ENCODE measurements at regions not wholly inside any gene's neighbourhood (a gene's known extent, or its start where the extent isn't known, plus 50 kb on each side); places are given as distances from the start of the nearest gene placed in this dataset.
"Not testable (repeated sequence)": the region's sequence is repeated elsewhere in the genome, so short reads cannot be mapped to it uniquely, and the experiment has no call there.

GRCh38 chr1:229141689-229142377, 129.1 kb upstream of the RAB4A start:
- no peak overlapping the region for H3K4me3 ChIP-seq (ENCODE audit: low read length in 2 of 2)
- no peak overlapping the region for H3K27ac ChIP-seq (ENCODE audit: low read length)
- H3K36me3 ChIP-seq (ENCODE audit: control insufficient read depth in 2 of 2, insufficient read depth in 2 of 2, low read length in 2 of 2) = no peaks in the 10 kb centered on the region
- H3K9me3 ChIP-seq (ENCODE audit: control insufficient read depth in 2 of 2, low read length in 2 of 2) = no peaks in the 10 kb centered on the region
- no peak overlapping the region for H3K9ac ChIP-seq (ENCODE audit: low read length in 2 of 2)
- peaks cover 12% of the 10 kb centered on the region for H3K4me1 ChIP-seq (ENCODE audit: control insufficient read depth, insufficient read depth, low read length)
- peaks cover 0 to 2% of the 10 kb centered on the region in 2 donors for H3K27me3 ChIP-seq (ENCODE audit: control insufficient read depth in 1 of 2, insufficient read depth in 2 of 2, low read length in 2 of 2)

- Histone ChIP-seq H3K27ac (ENCODE audit: low read length) (no peak overlapping the region), H3K4me3 (ENCODE audit: low read length in 2 of 2) (no peak overlapping the region)
These were observed 128.4 kb upstream of the RAB4A start for GRCh38 chr1:229142471-229142870.

GRCh38 chr1:229146647-229147046, 124.3 kb upstream of the RAB4A start:
- Histone ChIP-seq H3K4me1 (ENCODE audit: control insufficient read depth, insufficient read depth, low read length) (peaks cover 11% of the 10 kb centered on the region), H3K9me3 (ENCODE audit: control insufficient read depth in 2 of 2, low read length in 2 of 2) (no peaks in the 10 kb centered on the region), H3K4me3 (ENCODE audit: low read length in 2 of 2) (peak overlapping the region in 1 of 2 donors; percentile 22), H3K27ac (ENCODE audit: low read length) (no peak overlapping the region), H3K36me3 (ENCODE audit: control insufficient read depth in 2 of 2, insufficient read depth in 2 of 2, low read length in 2 of 2) (no peaks in the 10 kb centered on the region), H3K9ac (ENCODE audit: low read length in 2 of 2) (no peak overlapping the region), H3K27me3 (ENCODE audit: control insufficient read depth in 1 of 2, insufficient read depth in 2 of 2, low read length in 2 of 2) (peaks cover 0 to 2% of the 10 kb centered on the region in 2 donors)

More at GRCh38 chr1:229142471-229142870, 128.4 kb upstream of the RAB4A start:
- Histone ChIP-seq H3K9me3 (ENCODE audit: control insufficient read depth in 2 of 2, low read length in 2 of 2) (no peaks in the 10 kb centered on the region), H3K9ac (ENCODE audit: low read length in 2 of 2) (no peak overlapping the region), H3K27me3 (ENCODE audit: control insufficient read depth in 1 of 2, insufficient read depth in 2 of 2, low read length in 2 of 2) (peaks cover 0 to 2% of the 10 kb centered on the region in 2 donors), H3K4me1 (ENCODE audit: control insufficient read depth, insufficient read depth, low read length) (peaks cover 17% of the 10 kb centered on the region), H3K36me3 (ENCODE audit: control insufficient read depth in 2 of 2, insufficient read depth in 2 of 2, low read length in 2 of 2) (no peaks in the 10 kb centered on the region)

- no peaks in the 10 kb centered on the region for H3K9me3 ChIP-seq (ENCODE audit: control insufficient read depth in 2 of 2, low read length in 2 of 2)
- H3K27ac ChIP-seq (ENCODE audit: low read length) = no peak overlapping the region
- peaks cover 11% of the 10 kb centered on the region for H3K4me1 ChIP-seq (ENCODE audit: control insufficient read depth, insufficient read depth, low read length)
- H3K4me3 ChIP-seq (ENCODE audit: low read length in 2 of 2) = peak overlapping the region in 1 of 2 donors; percentile 22
- no peaks in the 10 kb centered on the region for H3K36me3 ChIP-seq (ENCODE audit: control insufficient read depth in 2 of 2, insufficient read depth in 2 of 2, low read length in 2 of 2)
- peaks cover 0 to 2% of the 10 kb centered on the region in 2 donors for H3K27me3 ChIP-seq (ENCODE audit: control insufficient read depth in 1 of 2, insufficient read depth in 2 of 2, low read length in 2 of 2)
- no peak overlapping the region for H3K9ac ChIP-seq (ENCODE audit: low read length in 2 of 2)
These were observed 123.8 kb upstream of the RAB4A start for GRCh38 chr1:229147072-229147471.

GRCh38 chr1:229148041-229148671, 122.8 kb upstream of the RAB4A start:
- H3K9ac ChIP-seq (ENCODE audit: low read length in 2 of 2) = no peak overlapping the region

GRCh38 chr1:229148743-229149142, 122.2 kb upstream of the RAB4A start:
- Histone ChIP-seq H3K9ac (ENCODE audit: low read length in 2 of 2) (no peak overlapping the region), H3K4me1 (ENCODE audit: control insufficient read depth, insufficient read depth, low read length) (peaks cover 11% of the 10 kb centered on the region), H3K27me3 (ENCODE audit: control insufficient read depth in 1 of 2, insufficient read depth in 2 of 2, low read length in 2 of 2) (peaks cover 0 to 2% of the 10 kb centered on the region in 2 donors), H3K36me3 (ENCODE audit: control insufficient read depth in 2 of 2, insufficient read depth in 2 of 2, low read length in 2 of 2) (no peaks in the 10 kb centered on the region), H3K9me3 (ENCODE audit: control insufficient read depth in 2 of 2, low read length in 2 of 2) (no peaks in the 10 kb centered on the region), H3K27ac (ENCODE audit: low read length) (no peak overlapping the region), H3K4me3 (ENCODE audit: low read length in 2 of 2) (no peak overlapping the region)

More at GRCh38 chr1:229148041-229148671, 122.8 kb upstream of the RAB4A start:
- H3K4me1 ChIP-seq (ENCODE audit: control insufficient read depth, insufficient read depth, low read length) = peaks cover 11% of the 10 kb centered on the region
- H3K36me3 ChIP-seq (ENCODE audit: control insufficient read depth in 2 of 2, insufficient read depth in 2 of 2, low read length in 2 of 2) = no peaks in the 10 kb centered on the region
- H3K9me3 ChIP-seq (ENCODE audit: control insufficient read depth in 2 of 2, low read length in 2 of 2) = no peaks in the 10 kb centered on the region
- H3K27me3 ChIP-seq (ENCODE audit: control insufficient read depth in 1 of 2, insufficient read depth in 2 of 2, low read length in 2 of 2) = peaks cover 0 to 2% of the 10 kb centered on the region in 2 donors
- H3K27ac ChIP-seq (ENCODE audit: low read length) = no peak overlapping the region
- no peak overlapping the region for H3K4me3 ChIP-seq (ENCODE audit: low read length in 2 of 2)

- H3K9ac ChIP-seq (ENCODE audit: low read length in 2 of 2) = no peak overlapping the region
- H3K27me3 ChIP-seq (ENCODE audit: control insufficient read depth in 1 of 2, insufficient read depth in 2 of 2, low read length in 2 of 2) = peaks cover 0 to 2% of the 10 kb centered on the region in 2 donors
- H3K4me3 ChIP-seq (ENCODE audit: low read length in 2 of 2) = no peak overlapping the region
- H3K27ac ChIP-seq (ENCODE audit: low read length) = no peak overlapping the region
- no peaks in the 10 kb centered on the region for H3K36me3 ChIP-seq (ENCODE audit: control insufficient read depth in 2 of 2, insufficient read depth in 2 of 2, low read length in 2 of 2)
- peaks cover 11% of the 10 kb centered on the region for H3K4me1 ChIP-seq (ENCODE audit: control insufficient read depth, insufficient read depth, low read length)
- no peaks in the 10 kb centered on the region for H3K9me3 ChIP-seq (ENCODE audit: control insufficient read depth in 2 of 2, low read length in 2 of 2)
These were observed 121.5 kb upstream of the RAB4A start for GRCh38 chr1:229149435-229149834.

GRCh38 chr1:229150518-229150917, 120.4 kb upstream of the RAB4A start:
- H3K9ac ChIP-seq (ENCODE audit: low read length in 2 of 2) = no peak overlapping the region
- H3K36me3 ChIP-seq (ENCODE audit: control insufficient read depth in 2 of 2, insufficient read depth in 2 of 2, low read length in 2 of 2) = no peaks in the 10 kb centered on the region
- H3K4me3 ChIP-seq (ENCODE audit: low read length in 2 of 2) = no peak overlapping the region
- H3K9me3 ChIP-seq (ENCODE audit: control insufficient read depth in 2 of 2, low read length in 2 of 2) = no peaks in the 10 kb centered on the region
- no peak overlapping the region for H3K27ac ChIP-seq (ENCODE audit: low read length)
- H3K4me1 ChIP-seq (ENCODE audit: control insufficient read depth, insufficient read depth, low read length) = peaks cover 14% of the 10 kb centered on the region
- peaks cover 0 to 2% of the 10 kb centered on the region in 2 donors for H3K27me3 ChIP-seq (ENCODE audit: control insufficient read depth in 1 of 2, insufficient read depth in 2 of 2, low read length in 2 of 2)

GRCh38 chr1:229151412-229151811, 119.5 kb upstream of the RAB4A start:
- not testable (repeated sequence) for H3K4me3 ChIP-seq (ENCODE audit: low read length in 2 of 2); H3K27me3 ChIP-seq (ENCODE audit: control insufficient read depth in 1 of 2, insufficient read depth in 2 of 2, low read length in 2 of 2); H3K27ac ChIP-seq (ENCODE audit: low read length); H3K9ac ChIP-seq (ENCODE audit: low read length in 2 of 2); H3K36me3 ChIP-seq (ENCODE audit: control insufficient read depth in 2 of 2, insufficient read depth in 2 of 2, low read length in 2 of 2); H3K9me3 ChIP-seq (ENCODE audit: control insufficient read depth in 2 of 2, low read length in 2 of 2)
- peaks cover 12% of the 10 kb centered on the region for H3K4me1 ChIP-seq (ENCODE audit: control insufficient read depth, insufficient read depth, low read length)

GRCh38 chr1:229152311-229152710, 118.6 kb upstream of the RAB4A start:
- no peak overlapping the region for H3K4me3 ChIP-seq (ENCODE audit: low read length in 2 of 2)
- H3K4me1 ChIP-seq (ENCODE audit: control insufficient read depth, insufficient read depth, low read length) = peaks cover 13% of the 10 kb centered on the region
- H3K36me3 ChIP-seq (ENCODE audit: control insufficient read depth in 2 of 2, insufficient read depth in 2 of 2, low read length in 2 of 2) = no peaks in the 10 kb centered on the region
- no peaks in the 10 kb centered on the region for H3K27me3 ChIP-seq (ENCODE audit: control insufficient read depth in 1 of 2, insufficient read depth in 2 of 2, low read length in 2 of 2)
- no peaks in the 10 kb centered on the region for H3K9me3 ChIP-seq (ENCODE audit: control insufficient read depth in 2 of 2, low read length in 2 of 2)
- H3K9ac ChIP-seq (ENCODE audit: low read length in 2 of 2) = no peak overlapping the region
- H3K27ac ChIP-seq (ENCODE audit: low read length) = no peak overlapping the region

- no peak overlapping the region for H3K9ac ChIP-seq (ENCODE audit: low read length in 2 of 2)
- no peaks in the 10 kb centered on the region for H3K9me3 ChIP-seq (ENCODE audit: control insufficient read depth in 2 of 2, low read length in 2 of 2)
- peaks cover 13% of the 10 kb centered on the region for H3K4me1 ChIP-seq (ENCODE audit: control insufficient read depth, insufficient read depth, low read length)
- H3K27ac ChIP-seq (ENCODE audit: low read length) = no peak overlapping the region
- H3K27me3 ChIP-seq (ENCODE audit: control insufficient read depth in 1 of 2, insufficient read depth in 2 of 2, low read length in 2 of 2) = no peaks in the 10 kb centered on the region
- H3K36me3 ChIP-seq (ENCODE audit: control insufficient read depth in 2 of 2, insufficient read depth in 2 of 2, low read length in 2 of 2) = no peaks in the 10 kb centered on the region
- H3K4me3 ChIP-seq (ENCODE audit: low read length in 2 of 2) = no peak overlapping the region
These were observed 116.9 kb upstream of the RAB4A start for GRCh38 chr1:229153955-229154548.

Data from stomach smooth muscle (tissue), 2 donors.